ENCODE measurements at regions not wholly inside any gene's neighbourhood (a gene's known extent, or its start where the extent isn't known, plus 50 kb on each side); places are given as distances from the start of the nearest gene placed in this dataset.

DNA sequence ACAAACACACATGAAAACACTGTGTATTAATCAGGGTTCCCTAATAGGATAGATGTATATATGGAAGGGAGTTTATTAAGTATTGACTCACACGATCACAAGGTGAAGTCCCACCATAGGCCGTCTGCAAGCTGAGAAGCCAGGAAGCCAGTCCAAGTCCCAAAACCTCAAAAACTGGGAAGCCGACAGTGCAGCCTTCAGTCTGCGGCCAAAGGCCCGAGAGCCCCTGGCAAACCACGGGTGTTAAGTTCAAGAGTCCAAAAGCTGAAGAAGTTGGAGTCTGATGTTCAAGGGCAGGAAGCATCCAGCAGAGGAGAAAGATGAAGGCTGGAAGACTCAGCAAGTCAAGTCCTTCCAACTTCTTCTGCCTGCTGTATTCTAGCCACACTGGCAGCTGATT lies 1085.0 kb upstream of the TMEM132C start:
- no peaks in the 10 kb centered on the region for H3K36me3 ChIP-seq
- TF ChIP-seq Cebpa-rat (IDR thresholded peaks at IDR 0.05) = no peak
- H3K4me3 ChIP-seq = no peak overlapping the region
- no peaks in the 10 kb centered on the region for H3K4me1 ChIP-seq
- H3K27ac ChIP-seq = no peak overlapping the region
- no peak overlapping the region for H3K9ac ChIP-seq
- no peaks in the 10 kb centered on the region for H3K27me3 ChIP-seq
- H3K4me2 ChIP-seq = no peak overlapping the region
- H4K20me1 ChIP-seq = no peaks in the 10 kb centered on the region
- H3K9me3 ChIP-seq = peaks cover 11% of the 10 kb centered on the region

- H3K9ac ChIP-seq = no peak overlapping the region
- no peaks in the 10 kb centered on the region for H4K20me1 ChIP-seq
- H3K27ac ChIP-seq = no peak overlapping the region
- no peak for TF ChIP-seq Cebpa-rat (IDR thresholded peaks at IDR 0.05)
- no peaks in the 10 kb centered on the region for H3K27me3 ChIP-seq
- H3K4me2 ChIP-seq = no peak overlapping the region
- H3K4me3 ChIP-seq = no peak overlapping the region
- no peaks in the 10 kb centered on the region for H3K9me3 ChIP-seq
- H3K4me1 ChIP-seq = no peaks in the 10 kb centered on the region
- H3K36me3 ChIP-seq = no peaks in the 10 kb centered on the region
These were observed 1077.0 kb upstream of the TMEM132C start for GRCh38 chr12:127189992-127190391.

DNA sequence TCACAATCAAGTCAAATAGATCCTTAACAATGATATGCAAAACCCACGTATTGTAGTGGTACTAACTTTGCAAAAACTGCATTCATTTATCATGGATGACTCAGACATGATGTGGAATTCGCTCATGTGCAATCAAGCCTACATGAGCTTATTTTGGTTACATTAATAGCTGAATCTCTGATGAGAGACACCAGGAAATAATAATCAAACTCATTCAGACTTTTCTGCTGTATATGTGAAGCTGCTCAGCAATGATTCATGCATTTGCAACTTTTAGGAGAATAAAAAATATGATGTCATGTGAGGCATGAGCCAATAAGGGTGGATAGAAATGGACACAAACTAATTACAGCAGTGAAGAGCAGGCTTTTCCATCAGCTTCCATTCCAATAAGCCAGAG lies 1075.8 kb upstream of the TMEM132C start:
- Histone ChIP-seq H3K9me3 (no peaks in the 10 kb centered on the region), H3K27ac (no peak overlapping the region), H3K9ac (no peak overlapping the region), H3K36me3 (no peaks in the 10 kb centered on the region), H4K20me1 (no peaks in the 10 kb centered on the region), H3K4me1 (no peaks in the 10 kb centered on the region), H3K4me2 (no peak overlapping the region), H3K4me3 (no peak overlapping the region), H3K27me3 (no peaks in the 10 kb centered on the region)
- TF ChIP-seq Cebpa-rat (IDR thresholded peaks at IDR 0.05) = no peak

GRCh38 chr12:127192391-127192790 lies 1074.6 kb upstream of the TMEM132C start:
- Histone ChIP-seq H3K9ac (no peak overlapping the region), H3K36me3 (no peaks in the 10 kb centered on the region), H3K27me3 (no peaks in the 10 kb centered on the region), H3K4me1 (no peaks in the 10 kb centered on the region), H3K4me3 (no peak overlapping the region), H3K9me3 (no peaks in the 10 kb centered on the region), H3K27ac (no peak overlapping the region), H4K20me1 (no peaks in the 10 kb centered on the region), H3K4me2 (no peak overlapping the region)
- no peak for TF ChIP-seq Cebpa-rat (IDR thresholded peaks at IDR 0.05)

DNA sequence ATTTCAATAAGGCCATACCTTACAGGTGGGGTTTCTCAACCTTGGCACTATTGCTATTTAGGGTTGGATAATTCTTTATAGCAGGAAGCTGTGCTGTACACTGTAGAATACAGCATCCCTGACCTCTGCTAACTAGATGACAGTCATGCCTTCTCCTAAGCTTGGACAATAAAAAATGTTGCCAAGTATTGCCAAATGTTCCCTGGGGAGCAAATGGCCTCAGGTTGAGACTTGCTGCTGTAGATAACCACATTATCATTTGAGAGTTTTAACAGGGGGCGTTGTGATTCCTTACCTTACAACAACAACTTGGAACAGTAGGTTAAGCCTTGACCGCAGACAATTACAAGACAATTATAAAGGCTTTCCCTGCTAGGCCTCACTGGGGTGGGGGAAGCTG lies 1073.6 kb upstream of the TMEM132C start:
- no peaks in the 10 kb centered on the region for H3K36me3 ChIP-seq
- H3K4me2 ChIP-seq = no peak overlapping the region
- no peak for TF ChIP-seq Cebpa-rat (IDR thresholded peaks at IDR 0.05)
- no peak overlapping the region for H3K27ac ChIP-seq
- no peak overlapping the region for H3K4me3 ChIP-seq
- no peaks in the 10 kb centered on the region for H4K20me1 ChIP-seq
- H3K9me3 ChIP-seq = no peaks in the 10 kb centered on the region
- H3K4me1 ChIP-seq = no peaks in the 10 kb centered on the region
- H3K27me3 ChIP-seq = no peaks in the 10 kb centered on the region
- no peak overlapping the region for H3K9ac ChIP-seq

DNA sequence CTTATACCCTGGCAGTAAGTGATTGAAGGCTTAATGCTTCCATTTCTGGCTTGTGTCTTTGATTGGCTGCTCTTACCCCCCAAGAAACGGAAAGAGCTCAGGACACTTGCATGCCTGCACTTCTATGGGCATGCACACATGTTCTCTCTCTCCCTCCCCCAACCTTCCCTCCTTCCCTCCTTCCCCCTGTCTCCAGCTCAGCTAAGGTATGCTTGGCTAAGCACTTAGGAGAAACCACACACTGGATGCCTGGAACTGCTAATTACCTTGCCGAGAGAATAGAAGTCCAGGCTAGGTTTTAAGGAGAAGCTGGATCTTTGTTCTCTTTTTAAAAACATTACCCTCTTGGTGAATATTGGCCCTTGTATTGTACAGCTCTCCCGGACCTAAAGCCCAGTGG lies 1072.8 kb upstream of the TMEM132C start:
- Histone ChIP-seq H4K20me1 (no peaks in the 10 kb centered on the region), H3K4me2 (no peak overlapping the region), H3K4me3 (no peak overlapping the region), H3K9ac (no peak overlapping the region), H3K27me3 (no peaks in the 10 kb centered on the region), H3K4me1 (no peaks in the 10 kb centered on the region), H3K27ac (no peak overlapping the region), H3K9me3 (no peaks in the 10 kb centered on the region), H3K36me3 (no peaks in the 10 kb centered on the region)
- TF ChIP-seq Cebpa-rat (IDR thresholded peaks at IDR 0.05) = no peak

- Histone ChIP-seq H3K9me3 (no peaks in the 10 kb centered on the region), H3K9ac (no peak overlapping the region), H3K4me3 (no peak overlapping the region), H4K20me1 (no peaks in the 10 kb centered on the region), H3K4me1 (no peaks in the 10 kb centered on the region), H3K4me2 (no peak overlapping the region), H3K27me3 (no peaks in the 10 kb centered on the region), H3K27ac (no peak overlapping the region), H3K36me3 (no peaks in the 10 kb centered on the region)
- TF ChIP-seq Cebpa-rat (IDR thresholded peaks at IDR 0.05) = no peak
These were observed 1061.0 kb upstream of the TMEM132C start for GRCh38 chr12:127205781-127206555.

- no peak overlapping the region for H3K4me3 ChIP-seq
- no peak overlapping the region for H3K4me2 ChIP-seq
- no peak for TF ChIP-seq Cebpa-rat (IDR thresholded peaks at IDR 0.05)
- no peak overlapping the region for H3K27ac ChIP-seq
- no peaks in the 10 kb centered on the region for H3K9me3 ChIP-seq
- H3K27me3 ChIP-seq = no peaks in the 10 kb centered on the region
- no peaks in the 10 kb centered on the region for H4K20me1 ChIP-seq
- no peaks in the 10 kb centered on the region for H3K36me3 ChIP-seq
- H3K9ac ChIP-seq = no peak overlapping the region
- H3K4me1 ChIP-seq = no peaks in the 10 kb centered on the region
These were observed 1057.7 kb upstream of the TMEM132C start for GRCh38 chr12:127209318-127209717.

DNA sequence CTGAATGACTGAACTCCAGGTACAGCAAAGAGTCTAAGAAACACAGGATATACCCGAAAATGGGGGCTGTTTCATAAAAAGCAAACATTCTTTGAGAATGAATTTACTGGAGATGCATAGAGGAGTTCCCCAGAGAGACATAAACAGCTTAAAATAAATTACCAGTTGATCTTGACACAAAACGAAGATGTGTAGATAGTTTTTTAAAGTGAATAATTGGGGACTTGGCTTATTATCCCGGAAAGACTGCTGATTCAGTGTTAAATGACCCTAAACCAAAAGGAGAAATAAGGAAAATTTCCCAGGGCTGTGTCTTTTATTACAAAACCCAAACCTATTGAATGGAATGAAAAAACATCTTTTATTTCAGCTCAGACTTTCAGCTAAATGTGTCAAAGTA lies 1052.8 kb upstream of the TMEM132C start:
- Histone ChIP-seq H4K20me1 (no peaks in the 10 kb centered on the region), H3K4me1 (no peaks in the 10 kb centered on the region), H3K36me3 (no peaks in the 10 kb centered on the region), H3K27ac (no peak overlapping the region), H3K4me3 (no peak overlapping the region), H3K9me3 (no peaks in the 10 kb centered on the region), H3K9ac (no peak overlapping the region), H3K4me2 (no peak overlapping the region), H3K27me3 (no peaks in the 10 kb centered on the region)
- TF ChIP-seq Cebpa-rat (IDR thresholded peaks at IDR 0.05) = no peak

- H3K4me2 ChIP-seq = no peak overlapping the region
These were observed 1044.0 kb upstream of the TMEM132C start for GRCh38 chr12:127223011-127223410.

GRCh38 chr12:127223731-127224130 lies 1043.2 kb upstream of the TMEM132C start:
- no peak overlapping the region for H3K9ac ChIP-seq
- H3K4me3 ChIP-seq = no peak overlapping the region
- no peak overlapping the region for H3K27ac ChIP-seq
- no peaks in the 10 kb centered on the region for H3K36me3 ChIP-seq
- TF ChIP-seq Cebpa-rat (IDR thresholded peaks at IDR 0.05) = no peak
- no peaks in the 10 kb centered on the region for H3K27me3 ChIP-seq
- H3K4me2 ChIP-seq = no peak overlapping the region
- H4K20me1 ChIP-seq = no peaks in the 10 kb centered on the region
- no peaks in the 10 kb centered on the region for H3K4me1 ChIP-seq
- H3K9me3 ChIP-seq = no peaks in the 10 kb centered on the region

More at GRCh38 chr12:127223011-127223410, 1044.0 kb upstream of the TMEM132C start:
- no peaks in the 10 kb centered on the region for H4K20me1 ChIP-seq
- H3K27me3 ChIP-seq = no peaks in the 10 kb centered on the region
- no peaks in the 10 kb centered on the region for H3K36me3 ChIP-seq
- no peak overlapping the region for H3K27ac ChIP-seq
- no peak overlapping the region for H3K9ac ChIP-seq
- H3K4me3 ChIP-seq = no peak overlapping the region
- no peaks in the 10 kb centered on the region for H3K4me1 ChIP-seq
- no peaks in the 10 kb centered on the region for H3K9me3 ChIP-seq
- TF ChIP-seq Cebpa-rat (IDR thresholded peaks at IDR 0.05) = no peak
